ENCODE measurements at regions not wholly inside any gene's neighbourhood (a gene's known extent, or its start where the extent isn't known, plus 50 kb on each side); places are given as distances from the start of the nearest gene placed in this dataset.

DNA sequence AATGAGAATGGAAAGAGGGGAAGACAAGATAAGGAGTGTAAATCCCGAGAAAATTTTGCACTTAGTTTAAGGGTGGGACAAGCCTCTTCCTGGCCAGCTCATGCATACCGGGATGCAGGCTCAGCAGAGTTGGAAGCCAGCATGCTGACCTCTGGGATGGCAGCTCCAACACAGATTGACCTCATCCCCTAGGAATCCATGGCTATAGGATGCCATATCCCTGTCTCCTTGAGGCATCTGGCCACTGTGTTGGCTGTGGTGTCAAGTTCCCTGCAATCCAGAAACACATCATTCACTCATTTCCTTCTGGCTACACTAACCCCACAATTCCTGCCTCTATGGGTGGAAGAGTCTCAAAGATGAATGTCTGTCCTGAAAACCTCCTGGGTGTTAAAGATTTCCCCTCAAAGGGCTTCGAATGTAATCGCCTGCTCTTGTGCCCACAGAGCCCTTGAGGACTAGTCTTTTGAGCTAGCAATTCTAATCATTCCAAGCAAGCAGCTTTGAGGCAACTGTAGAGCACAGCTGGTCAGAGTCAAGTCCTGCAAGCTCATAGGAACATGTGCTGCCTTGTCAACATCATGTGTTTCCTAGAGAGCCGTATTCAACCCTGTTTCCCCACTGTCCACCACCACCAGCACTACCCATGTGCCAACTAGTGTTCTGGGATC is 141.4 kb downstream of the PMP22 start:
- no peak for TF ChIP-seq YY1 (IDR thresholded peaks at IDR 0.05; ENCODE audit: insufficient read depth, insufficient replicate concordance, low read depth, low read length)
- TF ChIP-seq, protein P1, sequence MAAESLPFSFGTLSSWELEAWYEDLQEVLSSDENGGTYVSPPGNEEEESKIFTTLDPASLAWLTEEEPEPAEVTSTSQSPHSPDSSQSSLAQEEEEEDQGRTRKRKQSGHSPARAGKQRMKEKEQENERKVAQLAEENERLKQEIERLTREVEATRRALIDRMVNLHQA (CRISPR knock-in tag; IDR thresholded peaks at IDR 0.05), result no peak
- no peak for TF ChIP-seq POLR2AphosphoS5 (IDR thresholded peaks at IDR 0.05; ENCODE audit: low read depth, low read length)
- TF ChIP-seq ZZZ3 (CRISPR knock-in tag; IDR thresholded peaks at IDR 0.05; ENCODE audit: borderline replicate concordance), result no peak

Measured in HepG2 (cell line).